ENCODE measurements at regions not wholly inside any gene's neighbourhood (a gene's known extent, or its start where the extent isn't known, plus 50 kb on each side); places are given as distances from the start of the nearest gene placed in this dataset.

- no TSS peak for BruUV-seq (replicated peaks)
- peak; percentile 23 for ATAC-seq
Observed at GRCh38 chr3:5305684-5305989, 118.1 kb downstream of the EDEM1 start.

DNA sequence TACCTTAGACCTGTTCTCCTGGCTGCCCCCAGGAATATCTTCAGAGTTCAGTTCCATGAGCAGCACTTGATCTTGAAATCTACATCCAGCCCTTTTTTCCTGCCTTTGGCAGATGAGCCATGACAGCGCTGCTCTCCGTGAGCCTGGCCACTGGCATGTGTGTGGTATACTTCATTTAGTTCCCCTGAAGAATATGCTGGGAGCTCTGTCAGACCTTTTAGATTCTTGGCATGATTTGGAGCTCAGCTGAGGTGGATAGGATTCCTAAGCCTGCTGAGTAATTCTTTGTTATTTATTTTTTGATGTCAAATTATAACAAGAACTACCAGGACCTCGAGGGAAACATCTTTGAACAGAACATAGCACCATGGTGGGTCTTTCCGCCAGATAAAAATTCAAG is 121.7 kb downstream of the EDEM1 start:
- 7% methylated on average over 4 of the region's 4 CpGs for WGBS (ENCODE audit: insufficient coverage, low coverage, missing lambda C conversion rate)
- ATAC-seq: no peak
- POLR2A ChIA-PET: interaction anchor here (0.6 kb wide), 1 partner anchor 223 kb away, joined by 3 read pairs; no protein-coding TSS in a partner anchor
- TF ChIP-seq YBX1 (IDR thresholded peaks at IDR 0.05) (no peak), ZNF277 (CRISPR knock-in tag; IDR thresholded peaks at IDR 0.05; ENCODE audit: borderline replicate concordance) (no peak), HEY1 (CRISPR knock-in tag; IDR thresholded peaks at IDR 0.05; ENCODE audit: borderline replicate concordance) (no peak), MLX (CRISPR knock-in tag; conservative IDR thresholded peaks at IDR 0.05) (no peak), TSHZ1 (CRISPR knock-in tag; IDR thresholded peaks at IDR 0.05) (no peak), GTF2F1 (IDR thresholded peaks at IDR 0.05; ENCODE audit: low read depth, low read length) (no peak), MECOM (CRISPR knock-in tag; IDR thresholded peaks at IDR 0.05) (no peak), EP400 (IDR thresholded peaks at IDR 0.05) (no peak), GABPA (tag; conservative IDR thresholded peaks at IDR 0.05; ENCODE audit: low read depth) (no peak)

More at GRCh38 chr3:5305684-5305989, 118.1 kb downstream of the EDEM1 start:
- 7% methylated on average over 3 of the region's 3 CpGs for WGBS (ENCODE audit: insufficient coverage, low coverage, missing lambda C conversion rate)
- H2AFZ ChIP-seq (ENCODE audit: low read depth, low read length): no peak overlapping the region
- FAIRE-seq (no peak), DNase-seq (ENCODE audit: extremely low read depth in 1 of 4, low spot score in 3 of 4) (no peak)
- H3K36me3 ChIP-seq (ENCODE audit: control insufficient read depth, insufficient read depth, low read length): no peaks in the 10 kb centered on the region
- H3K9me1 ChIP-seq (ENCODE audit: control insufficient read depth, insufficient read depth, low read length): no peaks in the 10 kb centered on the region
- POLR2A ChIA-PET: no interaction called here
- no peaks in the 10 kb centered on the region for H3K4me1 ChIP-seq (replicated peaks in 1 of 2; ENCODE audit: control insufficient read depth in 2 of 2, insufficient read depth in 2 of 2, low read length in 2 of 2)
- peaks cover 12 to 21% of the 10 kb centered on the region in 2 experiments; a peak in 4 of 5 replicates for H3K27me3 ChIP-seq (ENCODE audit: control insufficient read depth in 2 of 2, insufficient read depth in 2 of 2, low read length in 2 of 2)
- H3K4me2 ChIP-seq (ENCODE audit: insufficient read depth, low read length): no peak overlapping the region
- H3K4me3 ChIP-seq: no peak overlapping the region
- no peak overlapping the region for H3K27ac ChIP-seq (ENCODE audit: extremely low read depth, low read depth, low read length)
- H3K9me3 ChIP-seq (replicated peaks; ENCODE audit: control insufficient read depth, insufficient read depth, low read depth, low read length): no peaks in the 10 kb centered on the region
- no peaks in the 10 kb centered on the region for H4K20me1 ChIP-seq (replicated peaks; ENCODE audit: control insufficient read depth, insufficient read depth, low read length)
- no peak for TF ChIP-seq MYNN (IDR thresholded peaks at IDR 0.05)
- no peak for TF ChIP-seq MYNN (CRISPR knock-in tag; IDR thresholded peaks at IDR 0.05)
- no peak for TF ChIP-seq ZEB2 (IDR thresholded peaks at IDR 0.05)
- TF ChIP-seq HEY1 (CRISPR knock-in tag; IDR thresholded peaks at IDR 0.05; ENCODE audit: borderline replicate concordance): no peak
- no peak for TF ChIP-seq ZNF133 (CRISPR knock-in tag; IDR thresholded peaks at IDR 0.05)
- H3K9ac ChIP-seq (ENCODE audit: insufficient read depth in 1 of 2, low read depth in 2 of 2, low read length in 2 of 2): no peak overlapping the region
- in situ Hi-C loops (cut with MboI): loop anchor here (25.0 kb wide), 1 partner anchor 1482 kb away; no protein-coding TSS in a partner anchor
- H3K79me2 ChIP-seq (ENCODE audit: control insufficient read depth, insufficient read depth, low read length): no peaks in the 10 kb centered on the region
- CTCF ChIA-PET (ENCODE audit: low intra/inter-chr PET ratio): interaction anchor here (0.9 kb wide), 1 partner anchor 1494 kb away, joined by 3 read pairs; no protein-coding TSS in a partner anchor
- intact Hi-C loops (cut with micrococcal nuclease): loop anchor here (1.0 to 5.0 kb wide), 3 partner anchors 79 to 1494 kb away; no protein-coding TSS in a partner anchor

More for the DNA sequence above, 121.7 kb downstream of the EDEM1 start:
- no peak for DNase-seq (ENCODE audit: extremely low read depth in 1 of 4, low spot score in 3 of 4)
- H2AFZ ChIP-seq (ENCODE audit: low read depth, low read length): no peak overlapping the region
- no peaks in the 10 kb centered on the region for H4K20me1 ChIP-seq (replicated peaks; ENCODE audit: control insufficient read depth, insufficient read depth, low read length)
- no peak overlapping the region for H3K27ac ChIP-seq (ENCODE audit: extremely low read depth, low read depth, low read length)
- intact Hi-C loops (cut with micrococcal nuclease) (loop anchor here (5.0 kb wide), 1 partner anchor 118 kb away; no protein-coding TSS in a partner anchor), in situ Hi-C loops (cut with MboI) (loop anchor here (25.0 kb wide), 1 partner anchor 1478 kb away; no protein-coding TSS in a partner anchor)
- no peaks in the 10 kb centered on the region for H3K9me3 ChIP-seq (replicated peaks; ENCODE audit: control insufficient read depth, insufficient read depth, low read depth, low read length)
- H3K27me3 ChIP-seq (ENCODE audit: control insufficient read depth in 2 of 2, insufficient read depth in 2 of 2, low read length in 2 of 2): peaks cover 6 to 22% of the 10 kb centered on the region in 2 experiments; a peak in 3 of 5 replicates
- no peak for FAIRE-seq
- H3K36me3 ChIP-seq (ENCODE audit: control insufficient read depth, insufficient read depth, low read length): no peaks in the 10 kb centered on the region
- no TSS peak for BruUV-seq (replicated peaks)
- no peaks in the 10 kb centered on the region for H3K4me1 ChIP-seq (replicated peaks in 1 of 2; ENCODE audit: control insufficient read depth in 2 of 2, insufficient read depth in 2 of 2, low read length in 2 of 2)
- H3K4me2 ChIP-seq (ENCODE audit: insufficient read depth, low read length): no peak overlapping the region
- CTCF ChIA-PET (ENCODE audit: low intra/inter-chr PET ratio): no interaction called here
- no peak overlapping the region for H3K4me3 ChIP-seq
- no peaks in the 10 kb centered on the region for H3K9me1 ChIP-seq (ENCODE audit: control insufficient read depth, insufficient read depth, low read length)
- no peak overlapping the region for H3K9ac ChIP-seq (ENCODE audit: insufficient read depth in 1 of 2, low read depth in 2 of 2, low read length in 2 of 2)
- no peaks in the 10 kb centered on the region for H3K79me2 ChIP-seq (ENCODE audit: control insufficient read depth, insufficient read depth, low read length)
